ENCODE measurements at regions not wholly inside any gene's neighbourhood (a gene's known extent, or its start where the extent isn't known, plus 50 kb on each side); places are given as distances from the start of the nearest gene placed in this dataset.

DNA sequence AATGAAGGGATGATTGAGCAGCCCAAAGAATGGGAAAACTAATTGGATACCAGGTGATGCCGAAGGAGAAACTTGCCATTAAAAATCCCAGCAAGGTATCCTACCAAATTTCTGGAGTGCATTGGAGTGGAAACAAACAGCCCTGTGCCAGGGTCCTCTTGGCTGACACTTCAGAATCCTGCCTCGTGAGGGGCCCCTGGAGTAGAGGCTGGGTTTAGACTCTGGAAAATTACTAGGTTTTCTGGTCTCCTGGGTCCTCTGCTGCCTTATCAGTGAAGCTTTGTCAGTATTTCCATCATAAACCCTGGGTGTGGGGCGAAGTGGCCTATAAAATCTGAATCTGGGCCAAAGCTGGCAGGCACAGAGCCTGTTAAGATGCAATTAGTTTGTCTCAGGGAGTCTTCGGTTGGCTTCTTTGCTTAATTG lies 289.2 kb upstream of the USP24 start:
- Mint-ChIP-seq H3K36me3 (ENCODE audit: low read depth) (no peaks in the 10 kb centered on the region), H3K27me3 (ENCODE audit: low read depth) (peaks cover 2% of the 10 kb centered on the region), H3K4me1 (ENCODE audit: low read depth) (no peaks in the 10 kb centered on the region), H3K4me3 (ENCODE audit: low read depth) (no peak overlapping the region), H3K9me3 (no peaks in the 10 kb centered on the region), H3K27ac (no peak overlapping the region)
- intact Hi-C loops (cut with micrococcal nuclease), result no loop called here
- no peak for DNase-seq (ENCODE audit: low spot score)

DNA sequence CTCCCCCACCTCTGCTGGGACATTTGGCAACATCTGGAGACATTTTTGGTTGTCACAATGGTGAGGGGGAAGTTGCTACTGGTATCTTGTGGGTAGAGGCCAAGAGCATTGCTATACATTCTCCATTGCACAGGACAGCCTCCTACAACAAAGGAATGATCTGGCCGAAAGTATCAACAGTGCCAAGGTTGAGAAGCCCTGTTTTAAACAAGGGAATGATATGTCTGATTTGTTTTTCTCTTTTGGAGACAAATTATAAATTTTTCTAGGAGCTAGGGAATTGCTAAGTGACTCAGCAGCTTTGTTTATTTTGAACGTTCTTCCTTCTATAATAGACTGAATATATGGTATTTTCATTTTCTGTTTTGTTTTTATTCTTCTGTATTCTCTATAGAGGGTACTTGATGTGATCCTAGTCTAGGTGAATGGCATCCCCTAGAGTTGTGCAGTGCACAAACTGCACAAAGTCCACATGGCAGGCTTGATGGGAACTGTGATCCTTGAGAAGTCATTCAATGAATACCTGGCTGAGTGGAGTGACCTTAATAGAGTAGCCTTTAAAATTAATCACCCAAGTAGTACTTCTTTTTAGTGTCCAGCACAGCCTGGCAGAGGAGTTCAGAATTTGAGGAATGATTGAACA lies 288.6 kb upstream of the USP24 start:
- Mint-ChIP-seq H3K27ac (no peak overlapping the region), H3K36me3 (ENCODE audit: low read depth) (no peaks in the 10 kb centered on the region), H3K27me3 (ENCODE audit: low read depth) (peaks cover 2% of the 10 kb centered on the region), H3K9me3 (no peaks in the 10 kb centered on the region), H3K4me1 (ENCODE audit: low read depth) (no peaks in the 10 kb centered on the region), H3K4me3 (ENCODE audit: low read depth) (no peak overlapping the region)
- intact Hi-C loops (cut with micrococcal nuclease), result no loop called here
- DNase-seq (ENCODE audit: low spot score), result no peak

DNA sequence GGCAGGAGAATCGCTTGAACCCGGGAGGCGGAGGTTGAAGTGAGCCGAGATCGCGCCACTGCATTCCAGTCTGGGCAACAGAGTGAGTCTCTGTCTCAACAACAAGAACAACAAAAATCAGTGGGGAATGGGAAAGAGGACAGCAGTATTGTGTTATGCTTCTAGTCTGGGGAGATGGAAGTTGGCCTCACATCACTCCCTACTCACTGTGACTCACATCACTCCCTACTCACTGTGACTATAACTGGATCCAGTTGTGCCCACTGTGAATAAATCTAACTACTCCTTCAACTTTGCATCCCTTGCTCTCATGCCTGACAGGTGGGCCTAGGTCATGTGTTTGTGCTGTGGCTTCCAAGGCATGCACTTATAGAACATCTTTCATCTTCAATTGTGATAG lies 285.4 kb upstream of the USP24 start:
- H3K27ac Mint-ChIP-seq, result no peak overlapping the region
- no peaks in the 10 kb centered on the region for H3K9me3 Mint-ChIP-seq
- intact Hi-C loops (cut with micrococcal nuclease), result no loop called here
- peaks cover 2% of the 10 kb centered on the region for H3K27me3 Mint-ChIP-seq (ENCODE audit: low read depth)
- no peaks in the 10 kb centered on the region for H3K36me3 Mint-ChIP-seq (ENCODE audit: low read depth)
- no peaks in the 10 kb centered on the region for H3K4me1 Mint-ChIP-seq (ENCODE audit: low read depth)
- no peak for DNase-seq (ENCODE audit: low spot score)
- H3K4me3 Mint-ChIP-seq (ENCODE audit: low read depth), result no peak overlapping the region

DNA sequence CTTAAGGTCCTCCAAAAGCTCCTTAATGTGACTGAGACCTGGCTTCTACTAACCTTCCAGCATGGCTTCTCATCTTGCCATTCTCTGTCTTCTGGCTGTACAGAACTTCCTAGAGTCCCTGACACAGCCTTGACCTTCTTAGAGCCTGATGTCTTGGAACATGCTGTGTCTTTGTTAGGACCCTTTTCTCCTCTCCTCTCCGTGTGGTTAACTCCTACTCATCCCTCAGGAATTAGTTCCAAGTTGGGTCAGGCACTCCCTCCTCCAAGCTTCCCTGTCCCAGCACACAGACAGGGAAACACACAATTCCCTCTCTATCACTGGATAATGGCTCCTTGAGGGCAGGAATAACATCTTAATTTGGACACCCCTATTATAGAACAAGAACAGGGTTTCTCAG lies 275.4 kb upstream of the USP24 start:
- Mint-ChIP-seq H3K27ac (no peak overlapping the region), H3K4me1 (ENCODE audit: low read depth) (no peaks in the 10 kb centered on the region), H3K27me3 (ENCODE audit: low read depth) (no peaks in the 10 kb centered on the region), H3K4me3 (ENCODE audit: low read depth) (no peak overlapping the region), H3K36me3 (ENCODE audit: low read depth) (no peaks in the 10 kb centered on the region), H3K9me3 (no peaks in the 10 kb centered on the region)
- no peak for DNase-seq (ENCODE audit: low spot score)
- intact Hi-C loops (cut with micrococcal nuclease), result no loop called here

DNA sequence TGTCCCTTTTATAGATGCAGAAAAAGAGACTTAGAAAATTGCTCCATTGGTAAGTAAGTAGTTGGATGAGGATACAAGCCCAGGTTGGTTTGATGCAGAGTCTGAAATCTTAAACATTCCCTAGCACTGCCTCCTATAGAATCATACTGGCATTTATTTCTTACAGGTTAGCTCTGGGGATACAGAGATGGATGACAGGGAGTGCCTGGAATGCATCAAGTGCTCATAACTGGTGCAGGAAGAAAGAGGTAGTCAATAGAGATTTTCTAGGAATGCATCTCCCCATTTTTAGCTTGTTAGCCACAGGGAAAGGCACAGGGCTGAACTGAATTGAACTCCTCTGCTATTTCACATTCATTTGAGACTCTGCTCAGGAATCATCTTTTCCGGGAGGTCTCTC lies 269.0 kb upstream of the USP24 start:
- DNase-seq (ENCODE audit: low spot score), result no peak
- H3K4me1 Mint-ChIP-seq (ENCODE audit: low read depth), result no peaks in the 10 kb centered on the region
- intact Hi-C loops (cut with micrococcal nuclease), result no loop called here
- H3K9me3 Mint-ChIP-seq, result no peaks in the 10 kb centered on the region
- H3K36me3 Mint-ChIP-seq (ENCODE audit: low read depth), result no peaks in the 10 kb centered on the region
- no peak overlapping the region for H3K27ac Mint-ChIP-seq
- H3K27me3 Mint-ChIP-seq (ENCODE audit: low read depth), result peaks cover 10% of the 10 kb centered on the region
- no peak overlapping the region for H3K4me3 Mint-ChIP-seq (ENCODE audit: low read depth)

DNA sequence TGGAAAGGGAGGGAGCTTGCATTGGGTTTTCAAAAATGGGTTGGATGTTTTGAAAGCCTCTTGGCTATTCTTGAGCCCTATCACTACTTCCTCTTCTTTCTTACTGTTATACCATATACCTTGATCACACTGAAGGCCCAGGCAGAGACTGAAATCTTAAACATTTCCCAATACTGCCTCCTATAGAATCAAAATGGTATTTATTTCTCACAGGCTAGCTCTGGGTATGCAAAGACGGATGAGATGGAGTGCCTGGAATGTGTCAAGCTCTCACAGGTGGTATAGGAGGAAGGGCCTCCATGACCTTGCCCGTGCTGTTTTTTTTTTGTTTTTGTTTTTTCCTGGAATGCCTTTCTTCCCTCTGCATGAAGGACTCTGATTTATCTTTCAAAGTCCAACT lies 268.4 kb upstream of the USP24 start:
- intact Hi-C loops (cut with micrococcal nuclease), result no loop called here
- no peaks in the 10 kb centered on the region for H3K4me1 Mint-ChIP-seq (ENCODE audit: low read depth)
- H3K27me3 Mint-ChIP-seq (ENCODE audit: low read depth), result peaks cover 14% of the 10 kb centered on the region
- DNase-seq (ENCODE audit: low spot score), result no peak
- no peak overlapping the region for H3K27ac Mint-ChIP-seq
- H3K4me3 Mint-ChIP-seq (ENCODE audit: low read depth), result no peak overlapping the region
- H3K9me3 Mint-ChIP-seq, result no peaks in the 10 kb centered on the region
- no peaks in the 10 kb centered on the region for H3K36me3 Mint-ChIP-seq (ENCODE audit: low read depth)

DNA sequence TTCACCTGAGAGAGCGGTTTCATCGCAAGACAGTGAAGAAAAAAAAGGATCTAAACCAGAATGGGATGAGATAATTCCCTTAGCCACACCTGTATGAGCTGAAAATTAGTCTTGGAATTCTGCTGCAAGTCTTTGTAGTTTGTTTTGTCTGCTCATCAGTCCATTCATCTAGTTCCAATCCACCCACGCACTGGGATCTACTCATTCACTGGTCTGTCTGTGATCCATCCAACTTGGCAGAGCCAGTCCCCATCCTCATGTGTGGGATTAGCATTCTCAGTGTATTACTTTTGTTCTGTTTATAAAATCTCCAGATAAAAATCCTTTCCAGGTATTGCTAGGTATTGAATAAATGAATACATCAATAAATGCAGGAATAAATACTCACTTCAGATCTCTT lies 266.5 kb upstream of the USP24 start:
- Mint-ChIP-seq H3K27ac (no peak overlapping the region), H3K4me3 (ENCODE audit: low read depth) (no peak overlapping the region), H3K36me3 (ENCODE audit: low read depth) (no peaks in the 10 kb centered on the region), H3K27me3 (ENCODE audit: low read depth) (peaks cover 14% of the 10 kb centered on the region), H3K9me3 (no peaks in the 10 kb centered on the region), H3K4me1 (ENCODE audit: low read depth) (no peaks in the 10 kb centered on the region)
- intact Hi-C loops (cut with micrococcal nuclease), result no loop called here
- DNase-seq (ENCODE audit: low spot score), result no peak

DNA sequence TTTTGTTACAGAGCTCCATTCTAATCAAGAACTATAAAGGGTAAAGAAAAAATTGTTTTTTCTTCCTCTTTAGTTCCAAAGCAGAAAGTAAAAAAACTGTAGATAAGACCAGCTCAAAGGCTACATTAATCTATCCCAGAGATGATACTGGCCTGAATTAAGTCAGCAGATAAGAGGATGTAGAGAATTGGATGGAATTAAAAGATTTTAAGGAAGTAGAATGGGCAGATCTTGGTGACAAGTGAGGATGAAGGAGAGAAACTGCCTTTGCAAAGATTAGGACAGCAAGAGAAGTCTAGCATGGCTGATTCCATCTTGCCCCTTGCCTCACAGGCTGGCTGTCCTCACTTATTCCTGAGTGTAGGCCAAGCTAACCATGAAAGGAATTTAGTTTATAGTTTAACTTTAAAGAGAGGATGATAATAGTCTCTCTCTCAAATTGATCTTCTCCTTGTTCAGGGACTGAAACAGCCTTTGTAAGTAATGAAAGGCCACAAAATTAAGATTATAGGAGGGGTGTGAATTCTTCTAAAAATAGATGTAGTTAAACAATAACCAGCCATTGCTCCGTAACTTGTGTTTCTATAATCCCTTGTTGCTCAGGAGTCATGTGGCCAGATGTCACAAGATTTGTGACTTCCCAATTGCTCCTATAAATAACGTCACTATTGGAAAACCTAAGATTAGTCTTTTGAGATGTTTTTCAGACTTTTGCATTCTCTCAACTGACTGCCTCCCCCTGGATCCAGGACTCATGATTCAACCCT lies 265.0 kb upstream of the USP24 start:
- Mint-ChIP-seq H3K27ac (no peak overlapping the region), H3K4me1 (ENCODE audit: low read depth) (no peaks in the 10 kb centered on the region), H3K27me3 (ENCODE audit: low read depth) (peaks cover 14% of the 10 kb centered on the region), H3K36me3 (ENCODE audit: low read depth) (no peaks in the 10 kb centered on the region), H3K4me3 (ENCODE audit: low read depth) (no peak overlapping the region), H3K9me3 (no peaks in the 10 kb centered on the region)
- intact Hi-C loops (cut with micrococcal nuclease), result no loop called here
- no peak for DNase-seq (ENCODE audit: low spot score)

DNA sequence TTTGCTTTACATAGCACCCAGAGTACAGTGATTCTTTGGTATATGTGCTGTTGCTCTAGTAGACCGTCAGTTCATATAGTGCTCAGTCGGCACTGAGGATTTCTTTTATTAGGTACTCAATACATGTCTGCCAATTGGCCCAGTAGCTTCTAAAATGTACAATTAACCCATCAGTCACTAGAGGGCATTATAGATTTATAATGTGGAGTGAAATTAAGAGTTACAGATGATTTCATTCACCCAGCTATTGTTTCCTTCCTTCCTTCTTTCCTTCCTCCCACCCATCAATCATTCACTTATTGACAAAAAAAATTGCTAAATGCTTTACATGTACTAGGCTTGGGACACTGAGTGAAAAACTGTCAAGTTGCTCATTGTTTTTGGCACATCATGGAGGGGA lies 263.6 kb upstream of the USP24 start:
- H3K4me1 Mint-ChIP-seq (ENCODE audit: low read depth), result no peaks in the 10 kb centered on the region
- peaks cover 15% of the 10 kb centered on the region for H3K27me3 Mint-ChIP-seq (ENCODE audit: low read depth)
- intact Hi-C loops (cut with micrococcal nuclease), result no loop called here
- no peaks in the 10 kb centered on the region for H3K36me3 Mint-ChIP-seq (ENCODE audit: low read depth)
- H3K9me3 Mint-ChIP-seq, result no peaks in the 10 kb centered on the region
- H3K27ac Mint-ChIP-seq, result no peak overlapping the region
- no peak for DNase-seq (ENCODE audit: low spot score)
- no peak overlapping the region for H3K4me3 Mint-ChIP-seq (ENCODE audit: low read depth)

DNA sequence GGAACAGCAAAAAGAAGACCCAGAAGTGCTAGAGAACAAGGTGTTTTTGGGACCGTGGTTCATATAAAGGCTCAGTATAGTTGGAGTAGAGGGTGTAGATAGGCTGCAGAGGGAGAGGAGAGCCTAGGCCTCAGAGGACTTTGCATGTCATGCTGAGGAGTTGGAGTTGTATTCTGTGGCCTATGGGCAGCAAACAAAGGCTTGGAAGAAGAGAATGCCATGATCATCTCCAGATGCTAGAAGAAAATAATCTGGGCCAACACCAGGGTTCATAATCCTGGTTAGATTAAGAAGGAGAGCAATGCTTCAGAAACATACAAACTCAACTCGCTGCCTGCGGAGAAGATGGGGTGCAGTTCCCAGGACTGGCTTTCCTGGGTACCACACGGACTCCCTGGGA lies 262.8 kb upstream of the USP24 start:
- intact Hi-C loops (cut with micrococcal nuclease), result no loop called here

DNA sequence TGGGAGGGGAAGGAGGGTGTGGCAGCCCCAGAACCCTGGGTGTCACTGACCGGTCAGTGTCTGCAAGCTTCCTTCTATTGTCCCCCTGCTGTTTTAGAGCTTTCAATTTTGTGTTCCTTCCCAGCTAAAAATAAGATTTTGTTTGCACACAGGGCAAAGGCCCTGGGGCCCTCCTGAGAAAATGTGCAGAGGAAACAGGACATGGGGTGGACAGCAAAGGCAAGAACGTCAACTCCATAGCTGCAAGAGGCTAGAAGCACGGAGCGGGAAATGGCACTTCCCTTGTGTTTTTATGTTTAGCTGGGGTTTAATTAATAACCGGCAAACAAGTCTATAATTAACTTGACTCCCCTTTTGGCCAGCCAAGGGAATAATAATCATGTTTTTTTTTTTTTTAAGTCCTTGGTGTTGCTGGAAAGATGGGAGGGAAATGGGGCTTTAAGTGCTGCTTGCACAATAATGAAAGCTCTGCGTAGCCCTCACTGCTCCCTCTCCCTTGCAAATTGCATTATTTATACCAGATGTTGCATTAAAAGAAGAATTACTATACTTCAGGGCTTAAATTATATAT lies 261.4 kb upstream of the USP24 start:
- Mint-ChIP-seq H3K36me3 (ENCODE audit: low read depth) (no peaks in the 10 kb centered on the region), H3K27ac (no peak overlapping the region)
- intact Hi-C loops (cut with micrococcal nuclease), result no loop called here

More for the DNA sequence above, 262.8 kb upstream of the USP24 start:
- no peaks in the 10 kb centered on the region for H3K4me1 Mint-ChIP-seq (ENCODE audit: low read depth)
- no peaks in the 10 kb centered on the region for H3K9me3 Mint-ChIP-seq
- no peak overlapping the region for H3K27ac Mint-ChIP-seq
- H3K36me3 Mint-ChIP-seq (ENCODE audit: low read depth), result no peaks in the 10 kb centered on the region
- no peak overlapping the region for H3K4me3 Mint-ChIP-seq (ENCODE audit: low read depth)
- H3K27me3 Mint-ChIP-seq (ENCODE audit: low read depth), result peaks cover 15% of the 10 kb centered on the region
- no peak for DNase-seq (ENCODE audit: low spot score)

DNA sequence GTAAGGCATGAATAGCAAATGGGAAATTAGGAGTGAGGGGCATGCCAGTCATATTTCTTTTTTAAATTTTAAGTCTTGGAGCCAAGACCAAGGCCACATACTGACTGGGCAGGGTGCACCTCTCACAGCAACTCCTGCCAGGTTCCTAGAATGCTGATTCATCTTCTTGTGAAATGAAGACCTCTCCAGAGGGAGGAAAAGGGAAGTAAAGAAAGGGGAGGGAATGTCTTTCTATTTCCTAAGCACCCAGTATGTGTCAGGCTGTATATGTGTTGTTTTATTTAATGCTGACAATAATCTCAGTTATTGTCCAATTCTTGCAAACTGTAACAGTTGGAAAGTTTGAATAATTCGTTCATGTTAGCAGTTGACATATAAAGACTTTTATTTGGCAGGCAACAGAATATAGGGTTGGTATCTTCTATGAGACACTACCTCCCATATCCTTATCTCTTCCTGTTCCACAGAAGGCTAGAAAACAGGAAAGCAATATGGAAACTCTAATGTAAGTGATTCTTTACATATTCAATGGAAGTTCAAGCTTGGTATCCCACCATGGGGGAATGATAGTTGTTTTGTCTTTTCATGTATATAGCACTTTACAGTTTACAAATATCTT lies 259.1 kb upstream of the USP24 start:
- no peak for DNase-seq (ENCODE audit: low spot score)
- intact Hi-C loops (cut with micrococcal nuclease), result no loop called here
- H3K9me3 Mint-ChIP-seq, result no peaks in the 10 kb centered on the region
- no peaks in the 10 kb centered on the region for H3K36me3 Mint-ChIP-seq (ENCODE audit: low read depth)
- H3K27me3 Mint-ChIP-seq (ENCODE audit: low read depth), result peaks cover 5% of the 10 kb centered on the region
- H3K4me3 Mint-ChIP-seq (ENCODE audit: low read depth), result no peak overlapping the region
- no peaks in the 10 kb centered on the region for H3K4me1 Mint-ChIP-seq (ENCODE audit: low read depth)
- no peak overlapping the region for H3K27ac Mint-ChIP-seq

More for the DNA sequence above, 261.4 kb upstream of the USP24 start:
- Mint-ChIP-seq H3K4me1 (ENCODE audit: low read depth) (no peaks in the 10 kb centered on the region), H3K4me3 (ENCODE audit: low read depth) (no peak overlapping the region), H3K27me3 (ENCODE audit: low read depth) (peaks cover 15% of the 10 kb centered on the region), H3K9me3 (no peaks in the 10 kb centered on the region)
- no peak for DNase-seq (ENCODE audit: low spot score)

DNA sequence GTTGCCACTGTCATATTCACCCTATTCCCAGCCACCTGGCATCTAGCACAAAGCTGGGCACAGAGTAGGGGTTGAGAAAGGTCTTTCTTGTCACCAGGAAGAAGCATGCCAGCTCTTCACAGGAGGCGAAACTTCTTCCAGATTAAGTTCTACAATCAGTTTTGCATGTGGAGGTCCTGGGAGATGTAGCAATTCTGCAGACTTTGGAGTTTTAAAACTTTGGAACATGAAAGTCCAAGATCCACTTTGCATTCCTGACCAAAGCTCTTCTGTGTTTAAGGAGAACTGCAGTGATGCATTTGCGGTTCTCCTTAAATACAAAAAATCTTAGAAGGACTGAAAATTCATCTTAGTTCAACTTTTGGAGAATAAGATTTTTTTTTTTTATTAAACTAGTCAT lies 258.5 kb upstream of the USP24 start:
- H3K9me3 Mint-ChIP-seq, result no peaks in the 10 kb centered on the region
- no peak overlapping the region for H3K4me3 Mint-ChIP-seq (ENCODE audit: low read depth)
- intact Hi-C loops (cut with micrococcal nuclease), result no loop called here
- no peak overlapping the region for H3K27ac Mint-ChIP-seq
- H3K4me1 Mint-ChIP-seq (ENCODE audit: low read depth), result no peaks in the 10 kb centered on the region
- DNase-seq (ENCODE audit: low spot score), result no peak
- H3K27me3 Mint-ChIP-seq (ENCODE audit: low read depth), result peaks cover 2% of the 10 kb centered on the region
- H3K36me3 Mint-ChIP-seq (ENCODE audit: low read depth), result no peaks in the 10 kb centered on the region
